IMR-90 (cell line): ENCODE measurements at regions not wholly inside any gene's neighbourhood (a gene's known extent, or its start where the extent isn't known, plus 50 kb on each side); places are given as distances from the start of the nearest gene placed in this dataset.

Source experiments
- CEBPB ChIP-seq: IDR thresholded peaks from 2 replicates; pipeline ENCODE4 v1.6.1; 2012; ENCODE audit warnings: low read depth, low read length, improper control_type of control experiment
- CHD1 ChIP-seq: IDR thresholded peaks from 2 replicates; pipeline ENCODE4 v1.6.1; 2012; ENCODE audit warnings: low read depth, low read length, improper control_type of control experiment
- MXI1 ChIP-seq: IDR thresholded peaks from 2 replicates; pipeline ENCODE4 v1.6.1; 2012; ENCODE audit warnings: low read depth, mild to moderate bottlenecking, low read length, moderate library complexity, borderline replicate concordance
- POLR2A ChIP-seq: IDR thresholded peaks from 2 replicates; pipeline ENCODE4 v1.6.1; 2012; ENCODE audit warnings: mild to moderate bottlenecking, low read depth, low read length
- RAD21 ChIP-seq: IDR thresholded peaks from 2 replicates; pipeline ENCODE4 v1.6.1; 2012; ENCODE audit warnings: low read length, improper control_type of control experiment

- TF ChIP-seq MXI1 (no peak), CEBPB (no peak), POLR2A (no peak), RAD21 (no peak), CHD1 (no peak)
These were observed 73.4 kb upstream of the ATP2B1 start for GRCh38 chr12:89781946-89782550.
